SK-N-SH treated with all-trans-retinoic acid at 6 μM for 48 hours (cell line): ENCODE measurements at regions not wholly inside any gene's neighbourhood (a gene's known extent, or its start where the extent isn't known, plus 50 kb on each side); places are given as distances from the start of the nearest gene placed in this dataset.

Experiments
- ARNTL ChIP-seq: fragments of 450-650 bp; formaldehyde crosslinking; IDR thresholded peaks from 2 replicates; pipeline ENCODE4 v1.5.0; 2020; ENCODE audit warnings: low read depth, mild to moderate bottlenecking, moderate library complexity, borderline replicate concordance
- CREB5 ChIP-seq: fragments of 250-450 bp; sonication (Bioruptor Pico); IDR thresholded peaks from 2 replicates; pipeline ENCODE4 v1.5.1; 2020; ENCODE audit warnings: low read depth, mild to moderate bottlenecking, moderate library complexity
- CSDC2 ChIP-seq: fragments of 250-450 bp; sonication (Bioruptor Pico); IDR thresholded peaks from 2 replicates; pipeline ENCODE4 v1.5.0; 2020; ENCODE audit warnings: mild to moderate bottlenecking, moderate library complexity
- GLIS3 ChIP-seq: fragments of 250-450 bp; sonication (Bioruptor Pico); IDR thresholded peaks from 2 replicates; pipeline ENCODE4 v1.5.0; 2020; ENCODE audit warnings: mild to moderate bottlenecking, moderate library complexity
- ISL1 ChIP-seq: fragments of 250-450 bp; sonication (Bioruptor Pico); IDR thresholded peaks from 2 replicates; pipeline ENCODE4 v2.1.2; 2022; ENCODE audit warnings: mild to moderate bottlenecking, moderate library complexity
- PATZ1 ChIP-seq: fragments of 250-450 bp; sonication (Bioruptor Pico); IDR thresholded peaks from 2 replicates; pipeline ENCODE4 v1.8.0; 2020; ENCODE audit warnings: mild to moderate bottlenecking, moderate library complexity, borderline replicate concordance
- SNAI2 ChIP-seq: fragments of 250-450 bp; sonication (Bioruptor Pico); IDR thresholded peaks from 2 replicates; pipeline ENCODE4 v1.5.0; 2020; ENCODE audit warnings: mild to moderate bottlenecking, moderate library complexity
- TCF4 ChIP-seq: fragments of 250-450 bp; sonication (Bioruptor Pico); IDR thresholded peaks from 2 replicates; pipeline ENCODE4 v1.8.0; 2021; ENCODE audit warnings: mild to moderate bottlenecking, moderate library complexity, borderline replicate concordance
- TOX ChIP-seq: fragments of 250-450 bp; sonication (Bioruptor Pico); IDR thresholded peaks from 2 replicates; pipeline ENCODE4 v1.8.0; 2021; ENCODE audit warnings: mild to moderate bottlenecking, moderate library complexity, borderline replicate concordance
- ZFP3 ChIP-seq: fragments of 250-450 bp; sonication (Bioruptor Pico); IDR thresholded peaks from 2 replicates; pipeline ENCODE4 v1.5.0; 2020; ENCODE audit warnings: mild to moderate bottlenecking, moderate library complexity
- ZFP30 ChIP-seq: fragments of 450-650 bp; formaldehyde crosslinking; IDR thresholded peaks from 2 replicates; pipeline ENCODE4 v1.5.0; 2022; ENCODE audit warnings: mild to moderate bottlenecking, moderate library complexity
- ZNF8 ChIP-seq: fragments of 450-650 bp; formaldehyde crosslinking; IDR thresholded peaks from 2 replicates; pipeline ENCODE4 v1.5.0; 2020; ENCODE audit warnings: mild to moderate bottlenecking, moderate library complexity
- TF ChIP-seq, protein P1 (sequence below): fragments of 250-450 bp; sonication (Bioruptor Pico); IDR thresholded peaks from 2 replicates; pipeline ENCODE4 v1.5.1; 2021; ENCODE audit warnings: mild to moderate bottlenecking, moderate library complexity

DNA sequence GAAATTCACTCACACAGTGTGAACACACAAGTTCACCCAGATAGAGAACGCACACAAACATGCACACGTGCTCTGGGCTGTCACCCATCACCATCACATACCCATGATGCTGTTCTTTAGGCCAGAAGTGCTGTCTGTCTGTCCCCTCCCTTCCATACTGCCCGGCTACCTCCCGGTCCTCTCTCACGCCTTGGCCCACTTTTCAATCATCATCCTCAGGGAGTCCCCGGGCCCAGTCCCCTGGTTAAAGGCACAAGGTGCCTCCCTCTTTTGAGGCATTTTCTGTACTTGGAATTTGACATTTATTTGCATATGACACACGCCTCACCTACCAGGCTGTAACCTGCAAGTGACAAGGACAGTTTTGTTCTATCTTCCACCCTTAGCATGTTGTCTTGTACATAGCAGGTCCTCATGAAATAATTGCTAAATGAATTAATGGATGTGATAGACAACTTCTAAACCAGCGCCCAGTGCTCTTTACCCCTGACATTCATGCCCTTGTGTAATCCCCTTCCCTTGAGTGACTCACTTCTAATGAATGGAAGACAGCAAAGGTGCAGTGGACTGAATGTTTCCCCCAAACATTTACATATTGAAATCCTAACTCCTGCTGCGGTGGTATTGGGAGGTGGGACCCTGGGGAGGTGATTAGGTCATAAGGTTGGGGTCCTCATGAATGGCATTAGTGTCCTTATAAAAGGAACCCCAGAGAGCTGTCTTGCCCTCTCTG lies 73.9 kb upstream of the ADPGK start:
- no peak for TF ChIP-seq ARNTL (CRISPR knock-in tag)
- TF ChIP-seq ZFP3 (CRISPR knock-in tag) = no peak
- no peak for TF ChIP-seq ISL1
- TF ChIP-seq ZFP30 (CRISPR knock-in tag) = no peak
- TF ChIP-seq SNAI2 (CRISPR knock-in tag) = no peak
- TF ChIP-seq TOX = no peak
- TF ChIP-seq PATZ1 (CRISPR knock-in tag) = no peak
- no peak for TF ChIP-seq CREB5
- no peak for TF ChIP-seq TCF4 (CRISPR knock-in tag)
- TF ChIP-seq GLIS3 = no peak
- no peak for TF ChIP-seq ZNF8
- no peak for TF ChIP-seq CSDC2 (CRISPR knock-in tag)
- TF ChIP-seq, protein P1, sequence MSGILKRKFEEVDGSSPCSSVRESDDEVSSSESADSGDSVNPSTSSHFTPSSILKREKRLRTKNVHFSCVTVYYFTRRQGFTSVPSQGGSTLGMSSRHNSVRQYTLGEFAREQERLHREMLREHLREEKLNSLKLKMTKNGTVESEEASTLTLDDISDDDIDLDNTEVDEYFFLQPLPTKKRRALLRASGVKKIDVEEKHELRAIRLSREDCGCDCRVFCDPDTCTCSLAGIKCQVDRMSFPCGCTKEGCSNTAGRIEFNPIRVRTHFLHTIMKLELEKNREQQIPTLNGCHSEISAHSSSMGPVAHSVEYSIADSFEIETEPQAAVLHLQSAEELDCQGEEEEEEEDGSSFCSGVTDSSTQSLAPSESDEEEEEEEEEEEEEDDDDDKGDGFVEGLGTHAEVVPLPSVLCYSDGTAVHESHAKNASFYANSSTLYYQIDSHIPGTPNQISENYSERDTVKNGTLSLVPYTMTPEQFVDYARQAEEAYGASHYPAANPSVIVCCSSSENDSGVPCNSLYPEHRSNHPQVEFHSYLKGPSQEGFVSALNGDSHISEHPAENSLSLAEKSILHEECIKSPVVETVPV (CRISPR knock-in tag) = no peak
